Activated naive CD4-positive, alpha-beta T cell treated with anti-CD3 and anti-CD28 coated beads, Interleukin-2, amount 50 U/mL, for 24 hours (primary cell): ENCODE measurements at regions not wholly inside any gene's neighbourhood (a gene's known extent, or its start where the extent isn't known, plus 50 kb on each side); places are given as distances from the start of the nearest gene placed in this dataset.
"Not testable (repeated sequence)": the region's sequence is repeated elsewhere in the genome, so short reads cannot be mapped to it uniquely, and the experiment has no call there.

Experiments
- H3K27ac Mint-ChIP-seq: one replicate; pipeline ENCODE4 v1.8.0; 2021; ENCODE audit warnings: mild to moderate bottlenecking, mixed read lengths
- H3K27me3 Mint-ChIP-seq: one replicate; pipeline ENCODE4 v1.8.0; 2021; ENCODE audit warnings: mixed read lengths
- H3K36me3 Mint-ChIP-seq: one replicate; pipeline ENCODE4 v1.8.0; 2021; ENCODE audit warnings: mixed read lengths
- H3K4me1 Mint-ChIP-seq: one replicate; pipeline ENCODE4 v1.8.0; 2021; ENCODE audit warnings: mixed read lengths
- H3K4me3 Mint-ChIP-seq: one replicate; pipeline ENCODE4 v1.8.0; 2021; ENCODE audit warnings: mild to moderate bottlenecking, mixed read lengths
- H3K9me3 Mint-ChIP-seq: one replicate; pipeline ENCODE4 v1.8.0; 2021; ENCODE audit warnings: mixed read lengths

GRCh38 chr2:35510636-35511035 lies 844.9 kb upstream of the CRIM1 start:
- peaks cover 5% of the 10 kb centered on the region for H3K9me3 Mint-ChIP-seq
- no peak overlapping the region for H3K27ac Mint-ChIP-seq
- H3K36me3 Mint-ChIP-seq: no peaks in the 10 kb centered on the region
- H3K4me1 Mint-ChIP-seq: no peaks in the 10 kb centered on the region
- H3K4me3 Mint-ChIP-seq: no peak overlapping the region
- H3K27me3 Mint-ChIP-seq: peaks cover 2% of the 10 kb centered on the region

GRCh38 chr2:35508601-35509000 lies 847.0 kb upstream of the CRIM1 start:
- no peaks in the 10 kb centered on the region for H3K36me3 Mint-ChIP-seq
- no peak overlapping the region for H3K4me3 Mint-ChIP-seq
- peaks cover 2% of the 10 kb centered on the region for H3K27me3 Mint-ChIP-seq
- no peaks in the 10 kb centered on the region for H3K4me1 Mint-ChIP-seq
- H3K27ac Mint-ChIP-seq: no peak overlapping the region
- peaks cover 5% of the 10 kb centered on the region for H3K9me3 Mint-ChIP-seq

- Mint-ChIP-seq H3K9me3 (no peaks in the 10 kb centered on the region), H3K27me3 (no peaks in the 10 kb centered on the region), H3K4me3 (no peak overlapping the region), H3K36me3 (no peaks in the 10 kb centered on the region), H3K4me1 (no peaks in the 10 kb centered on the region), H3K27ac (no peak overlapping the region)
Observed at GRCh38 chr2:35504419-35504818, 851.2 kb upstream of the CRIM1 start.

- H3K4me1 Mint-ChIP-seq: no peaks in the 10 kb centered on the region
- H3K27me3 Mint-ChIP-seq: no peaks in the 10 kb centered on the region
- H3K27ac Mint-ChIP-seq: no peak overlapping the region
- no peak overlapping the region for H3K4me3 Mint-ChIP-seq
- no peaks in the 10 kb centered on the region for H3K9me3 Mint-ChIP-seq
- no peaks in the 10 kb centered on the region for H3K36me3 Mint-ChIP-seq
Observed at GRCh38 chr2:35503738-35504199, 851.8 kb upstream of the CRIM1 start.

GRCh38 chr2:35503311-35503710 lies 852.3 kb upstream of the CRIM1 start:
- no peaks in the 10 kb centered on the region for H3K27me3 Mint-ChIP-seq
- no peak overlapping the region for H3K27ac Mint-ChIP-seq
- H3K9me3 Mint-ChIP-seq: no peaks in the 10 kb centered on the region
- no peak overlapping the region for H3K4me3 Mint-ChIP-seq
- no peaks in the 10 kb centered on the region for H3K4me1 Mint-ChIP-seq
- no peaks in the 10 kb centered on the region for H3K36me3 Mint-ChIP-seq

- Mint-ChIP-seq H3K4me3 (no peak overlapping the region), H3K36me3 (no peaks in the 10 kb centered on the region), H3K9me3 (peaks cover 4% of the 10 kb centered on the region), H3K27ac (no peak overlapping the region), H3K27me3 (no peaks in the 10 kb centered on the region), H3K4me1 (no peaks in the 10 kb centered on the region)
Observed at GRCh38 chr2:35501076-35501475, 854.5 kb upstream of the CRIM1 start.

GRCh38 chr2:35496022-35496421 lies 859.6 kb upstream of the CRIM1 start:
- no peaks in the 10 kb centered on the region for H3K4me1 Mint-ChIP-seq
- peaks cover 6% of the 10 kb centered on the region for H3K9me3 Mint-ChIP-seq
- H3K4me3 Mint-ChIP-seq: no peak overlapping the region
- H3K27me3 Mint-ChIP-seq: no peaks in the 10 kb centered on the region
- H3K36me3 Mint-ChIP-seq: no peaks in the 10 kb centered on the region
- H3K27ac Mint-ChIP-seq: no peak overlapping the region

- no peaks in the 10 kb centered on the region for H3K27me3 Mint-ChIP-seq
Observed at GRCh38 chr2:35495182-35495581, 860.4 kb upstream of the CRIM1 start.

GRCh38 chr2:35478121-35478520 lies 877.5 kb upstream of the CRIM1 start:
- H3K27me3 Mint-ChIP-seq, H3K4me1 Mint-ChIP-seq, H3K36me3 Mint-ChIP-seq, H3K27ac Mint-ChIP-seq, H3K4me3 Mint-ChIP-seq: not testable (repeated sequence)
- peaks cover 13% of the 10 kb centered on the region for H3K9me3 Mint-ChIP-seq

More at GRCh38 chr2:35495182-35495581, 860.4 kb upstream of the CRIM1 start:
- no peak overlapping the region for H3K27ac Mint-ChIP-seq
- no peaks in the 10 kb centered on the region for H3K36me3 Mint-ChIP-seq
- H3K9me3 Mint-ChIP-seq: peaks cover 6% of the 10 kb centered on the region
- no peak overlapping the region for H3K4me3 Mint-ChIP-seq
- no peaks in the 10 kb centered on the region for H3K4me1 Mint-ChIP-seq

- H3K4me3 Mint-ChIP-seq: no peak overlapping the region
- H3K4me1 Mint-ChIP-seq: no peaks in the 10 kb centered on the region
- no peaks in the 10 kb centered on the region for H3K27me3 Mint-ChIP-seq
- H3K27ac Mint-ChIP-seq: no peak overlapping the region
- H3K36me3 Mint-ChIP-seq: no peaks in the 10 kb centered on the region
- no peaks in the 10 kb centered on the region for H3K9me3 Mint-ChIP-seq
Observed at GRCh38 chr2:35468245-35468644, 887.3 kb upstream of the CRIM1 start.

- Mint-ChIP-seq H3K4me3 (no peak overlapping the region), H3K4me1 (no peaks in the 10 kb centered on the region), H3K27ac (no peak overlapping the region), H3K27me3 (no peaks in the 10 kb centered on the region), H3K9me3 (peaks cover 4% of the 10 kb centered on the region), H3K36me3 (no peaks in the 10 kb centered on the region)
Observed at GRCh38 chr2:35463805-35464596, 891.6 kb upstream of the CRIM1 start.

- no peak overlapping the region for H3K4me3 Mint-ChIP-seq
- H3K9me3 Mint-ChIP-seq: peaks cover 4% of the 10 kb centered on the region
- H3K27ac Mint-ChIP-seq: no peak overlapping the region
- no peaks in the 10 kb centered on the region for H3K4me1 Mint-ChIP-seq
- H3K36me3 Mint-ChIP-seq: no peaks in the 10 kb centered on the region
- H3K27me3 Mint-ChIP-seq: no peaks in the 10 kb centered on the region
Observed at GRCh38 chr2:35462226-35462998, 893.2 kb upstream of the CRIM1 start.

- Mint-ChIP-seq H3K4me3 (no peak overlapping the region), H3K9me3 (peaks cover 4% of the 10 kb centered on the region), H3K27me3 (no peaks in the 10 kb centered on the region), H3K36me3 (no peaks in the 10 kb centered on the region), H3K4me1 (no peaks in the 10 kb centered on the region), H3K27ac (no peak overlapping the region)
Observed at GRCh38 chr2:35461406-35461805, 894.2 kb upstream of the CRIM1 start.

- no peaks in the 10 kb centered on the region for H3K27me3 Mint-ChIP-seq
- no peaks in the 10 kb centered on the region for H3K9me3 Mint-ChIP-seq
- no peaks in the 10 kb centered on the region for H3K36me3 Mint-ChIP-seq
- H3K27ac Mint-ChIP-seq: no peak overlapping the region
- no peak overlapping the region for H3K4me3 Mint-ChIP-seq
- H3K4me1 Mint-ChIP-seq: no peaks in the 10 kb centered on the region
Observed at GRCh38 chr2:35454966-35455638, 900.5 kb upstream of the CRIM1 start.

- H3K36me3 Mint-ChIP-seq: no peaks in the 10 kb centered on the region
- no peak overlapping the region for H3K27ac Mint-ChIP-seq
- H3K9me3 Mint-ChIP-seq: no peaks in the 10 kb centered on the region
- no peak overlapping the region for H3K4me3 Mint-ChIP-seq
- H3K4me1 Mint-ChIP-seq: no peaks in the 10 kb centered on the region
- H3K27me3 Mint-ChIP-seq: no peaks in the 10 kb centered on the region
Observed at GRCh38 chr2:35447821-35448220, 907.8 kb upstream of the CRIM1 start.

- Mint-ChIP-seq H3K27ac (no peak overlapping the region), H3K9me3 (no peaks in the 10 kb centered on the region), H3K36me3 (no peaks in the 10 kb centered on the region), H3K27me3 (no peaks in the 10 kb centered on the region), H3K4me1 (no peaks in the 10 kb centered on the region), H3K4me3 (no peak overlapping the region)
Observed at GRCh38 chr2:35447215-35447614, 908.4 kb upstream of the CRIM1 start.
